RPMI8226 (cell line): ENCODE measurements at regions not wholly inside any gene's neighbourhood (a gene's known extent, or its start where the extent isn't known, plus 50 kb on each side); places are given as distances from the start of the nearest gene placed in this dataset.
"Not testable (repeated sequence)": the region's sequence is repeated elsewhere in the genome, so short reads cannot be mapped to it uniquely, and the experiment has no call there.

Experiments used
- DNase-seq: peaks from one replicate; pipeline ENCODE4 v3.0.0-alpha.2; 2015

DNA sequence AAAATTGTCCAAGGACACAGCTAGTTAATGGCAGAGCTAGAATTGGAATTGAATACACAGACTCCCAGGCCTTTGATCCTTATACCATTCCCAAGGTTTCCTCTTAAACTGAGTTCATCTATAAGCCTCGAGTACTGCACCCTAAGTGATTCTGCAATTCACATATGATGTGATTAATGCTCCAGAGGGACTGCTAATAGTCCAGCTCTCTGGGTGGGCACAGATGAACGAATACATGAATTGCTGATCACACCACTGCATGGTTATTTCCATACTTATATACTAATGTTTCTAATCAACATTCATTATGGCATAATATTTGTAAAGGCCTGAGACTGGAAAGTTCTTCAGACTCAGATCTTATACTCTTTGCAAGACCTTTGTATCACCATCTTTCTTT, 101.8 kb downstream of the NUFIP1 start:
- DNase-seq, result no peak

DNA sequence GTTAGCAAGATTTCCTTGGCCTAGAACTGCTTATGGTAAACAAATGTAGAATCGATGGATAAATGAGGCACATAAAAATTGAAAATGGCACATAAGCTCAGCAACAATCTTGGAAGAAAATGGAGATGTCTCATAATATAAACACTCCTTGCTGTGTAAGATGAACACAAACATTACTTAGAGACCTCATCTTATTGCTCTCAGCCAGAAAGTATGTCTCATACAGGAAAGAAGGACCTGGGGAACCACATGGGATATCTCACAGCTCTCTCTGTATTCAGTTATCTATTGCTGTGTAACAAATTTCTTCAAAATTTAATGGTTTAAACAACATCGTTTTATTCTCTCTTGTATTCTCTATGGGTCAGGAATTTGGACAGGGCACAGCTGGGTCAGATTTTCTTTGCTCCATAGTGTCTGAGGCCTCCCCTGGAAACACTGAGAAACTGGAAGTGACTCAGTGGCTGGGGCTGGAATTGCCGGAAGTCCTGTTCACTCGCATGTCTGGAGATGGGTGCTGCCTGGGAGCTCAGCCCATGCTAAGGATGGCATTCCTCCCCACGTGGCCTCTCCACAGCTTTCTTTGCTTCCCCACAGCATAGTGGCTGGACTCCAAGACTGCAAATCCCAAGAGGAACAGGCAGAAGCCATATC, 105.1 kb downstream of the NUFIP1 start:
- DNase-seq, result no peak

DNA sequence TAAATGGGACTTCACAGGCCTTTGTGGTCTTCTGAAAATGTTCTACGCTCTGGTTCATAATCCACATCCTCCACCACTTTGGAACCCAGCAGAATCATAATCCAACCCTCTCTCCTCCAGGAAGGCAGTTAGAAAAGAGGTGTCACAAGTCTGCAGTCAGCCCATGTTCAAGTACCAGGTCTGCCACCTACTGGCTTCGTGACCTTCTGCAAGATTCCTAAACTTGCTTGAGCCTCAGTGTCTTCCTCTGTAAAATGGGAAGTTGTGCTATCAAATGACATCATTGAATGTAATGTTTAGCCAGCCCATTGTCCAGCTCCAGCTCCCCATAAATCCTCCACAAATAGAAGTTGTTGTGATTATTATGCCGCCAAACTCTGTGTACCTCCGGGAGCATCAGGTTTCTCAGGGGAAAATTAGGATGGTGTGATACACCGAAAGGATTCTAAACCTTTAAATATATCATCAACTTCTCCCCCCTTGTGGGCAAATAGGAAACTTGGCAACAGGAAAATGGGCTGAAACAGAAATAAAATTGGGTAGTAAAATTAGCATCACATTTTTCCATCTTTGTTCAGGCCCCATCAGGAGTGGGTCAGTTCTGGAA, 109.7 kb downstream of the NUFIP1 start:
- DNase-seq, result peak; percentile 39

DNA sequence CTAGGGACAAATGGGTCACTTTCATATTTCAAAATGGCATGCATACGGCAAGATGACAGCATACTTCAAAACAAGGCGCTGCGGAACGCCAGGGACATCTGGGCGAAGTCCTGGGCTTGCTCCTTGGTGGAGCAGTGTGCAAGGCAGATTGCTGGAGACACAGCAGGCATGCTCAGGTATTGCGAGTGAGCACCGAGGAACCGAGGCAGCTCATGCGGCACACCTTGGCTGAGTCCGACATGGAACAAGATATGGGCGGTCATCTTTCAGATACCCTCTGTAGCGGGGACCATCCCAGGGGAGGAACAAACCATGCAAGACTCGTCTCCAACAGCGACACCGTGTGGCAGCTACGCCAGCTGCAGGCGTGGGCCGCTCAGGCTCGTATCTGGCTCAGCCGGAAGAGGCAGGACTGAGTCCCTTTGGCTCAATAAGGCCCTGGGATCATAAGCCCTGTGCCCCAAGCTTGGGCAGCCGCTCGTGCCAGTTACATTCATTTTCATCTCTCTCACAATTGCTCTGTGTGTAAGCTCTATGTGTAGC, 112.4 kb downstream of the NUFIP1 start:
- peak; percentile 16 for DNase-seq

DNA sequence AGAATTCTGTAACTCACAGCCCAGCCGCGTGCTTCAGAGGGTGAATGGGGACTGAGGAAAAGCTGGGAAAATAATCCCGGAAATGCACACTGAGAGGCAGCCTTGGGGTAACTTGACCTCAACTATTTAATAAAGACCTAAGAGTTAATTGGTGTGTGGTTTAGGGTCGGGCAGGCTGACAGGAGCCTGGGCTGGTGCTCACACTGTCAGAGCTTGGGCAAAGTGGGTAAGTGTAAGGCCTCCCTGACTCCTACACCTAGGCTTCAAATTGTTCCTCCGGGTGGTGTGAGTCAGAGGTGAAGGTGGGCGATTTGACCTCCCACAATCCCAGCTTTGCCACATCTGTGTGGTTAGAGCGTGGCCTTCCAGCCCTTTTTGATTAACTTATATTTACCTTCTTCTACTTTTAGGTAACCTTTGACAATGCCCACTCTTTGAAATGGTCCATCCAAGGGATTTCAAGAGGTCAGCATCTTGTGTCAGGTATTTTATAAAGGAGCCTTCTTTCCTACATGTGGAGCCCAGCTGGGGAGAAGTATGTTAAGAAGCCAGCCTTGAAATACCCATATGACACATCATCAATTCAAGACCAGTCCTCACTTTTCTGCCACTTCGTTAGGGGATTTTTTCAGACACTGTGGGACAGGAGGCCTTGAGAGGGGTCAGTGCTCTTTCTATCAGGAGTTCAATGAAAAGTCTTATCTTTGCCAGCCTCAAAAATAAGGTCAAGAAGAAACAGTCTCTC, 114.2 kb downstream of the NUFIP1 start:
- DNase-seq, result no peak

DNA sequence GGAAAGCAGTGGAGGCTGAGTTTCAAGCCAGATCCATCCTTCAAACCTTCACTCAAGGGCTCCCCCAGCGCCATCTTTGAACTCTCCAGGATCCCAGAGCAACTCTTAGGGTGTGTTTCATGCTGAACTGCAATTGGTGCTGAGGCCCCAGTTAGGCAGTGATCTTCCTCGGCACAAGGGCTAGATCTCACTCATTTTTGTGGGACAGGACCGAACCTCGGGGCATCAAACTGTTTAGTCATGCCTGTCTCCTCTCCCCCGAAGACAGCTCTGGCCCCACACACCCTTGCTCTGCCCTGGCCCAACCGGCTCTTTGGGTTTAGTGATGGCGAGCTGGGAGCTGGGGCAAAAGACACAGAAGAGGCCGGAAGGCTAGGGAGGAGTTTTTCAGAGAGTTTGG, 115.1 kb downstream of the NUFIP1 start:
- DNase-seq, result no peak

DNA sequence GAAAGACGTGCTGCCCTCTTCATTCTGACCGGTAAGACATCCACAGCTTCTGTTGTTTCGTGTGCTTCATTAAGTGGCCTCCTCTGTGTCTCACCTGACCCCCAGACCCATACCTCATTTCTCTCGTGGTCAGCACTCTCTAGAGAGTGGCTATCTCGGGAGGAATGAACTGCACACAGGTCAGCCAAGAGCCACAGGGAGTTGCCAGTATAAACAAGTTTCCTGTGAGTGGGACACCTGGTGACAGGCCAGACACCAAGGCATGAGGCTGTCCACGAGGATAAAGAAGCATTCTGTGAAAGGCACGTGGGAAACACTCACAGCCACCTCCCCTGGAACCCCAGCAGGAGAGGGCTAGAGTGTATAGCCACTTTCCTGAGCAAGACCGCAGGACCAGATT, 115.8 kb downstream of the NUFIP1 start:
- no peak for DNase-seq

DNA sequence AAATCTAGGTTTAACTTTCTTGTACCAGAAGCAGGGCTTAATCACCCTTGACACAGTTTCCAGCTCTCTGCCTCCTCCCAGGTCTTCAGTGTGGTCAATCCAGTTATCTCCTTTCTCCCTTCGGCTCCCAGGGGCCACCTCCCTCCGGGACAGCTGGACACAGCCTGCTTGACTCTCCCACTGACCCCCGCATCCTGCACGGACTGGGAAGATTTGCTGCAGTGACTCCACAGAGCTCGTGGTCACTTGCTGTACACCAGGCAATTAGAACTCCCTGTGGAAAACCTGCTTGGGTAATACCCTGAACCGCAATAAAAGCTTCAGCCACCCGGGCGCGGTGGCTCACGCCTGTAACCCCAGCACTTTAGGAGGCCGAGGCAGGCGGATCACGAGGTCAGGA, 116.5 kb downstream of the NUFIP1 start:
- no peak for DNase-seq

DNA sequence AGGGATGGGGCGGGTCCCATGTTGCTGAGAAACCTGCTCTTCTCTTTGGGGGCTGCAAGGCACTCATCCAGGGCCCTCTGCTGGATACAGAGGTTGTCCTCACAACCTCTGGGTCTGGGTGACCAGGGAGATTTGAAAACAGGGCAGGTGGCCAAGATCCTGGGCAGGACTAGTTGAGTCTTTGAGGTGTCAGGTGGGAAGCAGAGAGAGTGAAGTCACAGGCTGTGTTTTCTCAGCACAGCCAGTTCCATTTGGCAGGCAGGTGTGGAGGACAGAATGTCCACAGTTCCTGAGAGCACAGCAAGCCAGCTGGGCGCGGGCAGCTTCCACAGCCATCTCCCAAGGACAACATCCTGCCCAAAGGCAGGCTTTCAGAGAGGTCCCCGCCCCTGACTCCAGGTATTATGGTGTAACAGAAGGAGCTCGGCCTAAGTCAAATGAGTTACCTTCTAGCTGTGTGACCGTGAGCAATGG, 118.8 kb downstream of the NUFIP1 start:
- DNase-seq, result no peak

DNA sequence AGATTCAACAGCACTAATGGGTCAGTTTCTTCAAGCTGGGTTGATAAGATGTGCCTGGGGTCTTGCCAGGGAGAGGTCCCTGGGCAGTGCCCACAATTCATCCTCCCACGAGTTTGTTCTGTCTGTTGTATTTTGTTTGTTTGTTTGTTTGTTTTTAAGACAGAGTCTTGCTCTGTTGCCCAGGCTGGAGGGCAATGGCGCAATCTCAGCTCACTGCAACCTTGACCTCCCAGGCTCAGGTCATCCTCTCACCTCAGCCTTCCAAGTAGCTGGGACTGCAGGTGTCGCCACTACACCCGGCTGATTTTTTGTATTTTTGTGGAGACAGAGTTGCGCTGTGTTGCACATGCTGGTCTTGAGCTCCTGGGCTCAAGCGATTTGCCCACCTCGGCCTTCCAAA, 120.1 kb downstream of the NUFIP1 start:
- no peak for DNase-seq

DNA sequence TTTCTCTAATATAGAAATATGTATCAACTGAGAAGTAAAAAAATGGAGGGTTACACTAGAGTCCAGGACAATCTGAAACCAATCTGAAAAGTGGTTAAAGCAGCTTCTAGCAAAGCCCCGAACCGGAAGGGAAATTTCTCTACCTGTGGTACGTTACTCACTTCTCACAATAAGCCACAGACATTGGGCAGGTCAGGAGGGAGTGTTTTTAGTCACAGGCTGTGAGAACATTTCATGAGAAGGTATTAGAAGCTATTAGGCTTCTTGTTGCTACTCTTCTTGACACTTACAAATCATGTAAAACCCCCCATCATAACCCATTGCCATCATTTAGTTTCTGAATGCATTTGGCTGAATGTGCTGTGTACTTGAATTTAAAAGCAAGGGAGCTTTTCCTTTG, 120.9 kb downstream of the NUFIP1 start:
- DNase-seq, result no peak

DNA sequence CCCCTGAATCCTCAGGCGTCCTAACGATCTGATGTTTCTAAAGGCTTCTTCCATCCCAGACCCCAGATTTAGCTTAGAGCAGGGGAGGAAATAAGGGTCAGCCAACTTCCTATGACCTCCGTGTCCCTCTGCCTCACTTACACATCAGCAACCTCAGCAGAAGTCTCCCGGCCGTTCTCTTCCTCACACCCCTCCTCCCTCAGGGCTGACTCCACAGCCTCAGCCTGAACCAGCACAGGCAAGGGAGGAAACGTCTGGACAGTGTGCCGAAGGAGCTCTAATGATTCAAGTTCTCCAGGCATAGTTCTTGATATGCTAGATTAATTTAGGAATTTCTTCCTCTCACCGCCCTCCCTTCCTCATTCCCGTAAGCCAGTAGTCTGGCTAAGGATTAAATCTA, 121.4 kb downstream of the NUFIP1 start:
- DNase-seq, result no peak

DNA sequence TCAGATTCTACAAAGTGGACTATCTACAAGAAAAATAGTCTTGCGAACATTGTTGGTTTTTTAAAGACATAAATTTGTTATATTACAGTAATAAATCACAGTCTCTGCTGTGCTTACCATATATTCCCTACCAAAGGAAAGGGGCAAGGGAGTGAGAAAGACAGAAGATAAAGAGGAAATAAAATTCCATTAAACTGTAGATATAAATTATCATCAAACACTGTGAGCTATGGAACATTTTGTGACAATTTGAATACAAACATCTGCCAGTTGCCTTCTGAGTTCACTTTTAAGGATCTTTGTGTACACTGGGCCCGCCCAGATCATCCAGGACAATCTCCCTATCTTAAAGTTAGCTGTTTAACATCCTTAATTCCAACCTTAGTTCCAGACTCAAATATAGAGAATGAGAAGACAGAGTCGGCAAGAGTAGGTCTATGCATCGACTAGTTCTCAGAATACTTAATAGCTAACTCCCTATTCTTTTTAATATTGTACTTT, 122.8 kb downstream of the NUFIP1 start:
- DNase-seq, result no peak

DNA sequence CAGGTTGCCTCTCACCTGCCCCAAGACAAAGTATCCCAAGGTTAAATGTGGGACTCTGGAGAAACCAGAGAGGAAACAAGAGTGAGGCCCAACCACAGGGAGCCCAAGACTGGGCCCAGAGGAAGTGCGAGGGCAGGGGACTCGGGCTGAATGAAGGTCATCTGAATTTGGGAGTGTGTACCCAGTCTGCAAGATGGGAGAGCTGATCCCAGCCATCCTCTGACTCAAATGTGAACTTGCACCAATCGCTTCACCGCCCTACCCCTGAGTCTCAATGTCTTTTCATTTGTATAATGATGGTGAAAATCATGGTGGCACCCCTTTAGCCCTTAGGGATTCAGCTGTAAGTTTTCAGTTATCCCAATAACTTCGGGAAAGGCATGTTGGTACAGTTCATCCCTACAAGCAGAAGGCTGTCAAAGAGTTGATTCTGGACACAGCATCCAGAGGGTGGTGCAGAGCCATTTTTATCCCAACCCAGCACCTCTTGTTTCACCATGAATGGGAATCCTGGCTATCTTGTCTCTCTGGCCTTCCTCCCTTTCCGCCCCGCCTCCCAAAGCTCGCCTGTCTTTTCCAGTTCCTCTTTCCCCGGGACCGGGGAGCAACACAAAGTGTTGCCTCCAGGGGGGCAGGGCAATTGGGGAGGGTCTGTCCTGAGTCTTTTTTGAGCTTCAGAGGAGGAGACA, 123.4 kb downstream of the NUFIP1 start:
- DNase-seq, result no peak

DNA sequence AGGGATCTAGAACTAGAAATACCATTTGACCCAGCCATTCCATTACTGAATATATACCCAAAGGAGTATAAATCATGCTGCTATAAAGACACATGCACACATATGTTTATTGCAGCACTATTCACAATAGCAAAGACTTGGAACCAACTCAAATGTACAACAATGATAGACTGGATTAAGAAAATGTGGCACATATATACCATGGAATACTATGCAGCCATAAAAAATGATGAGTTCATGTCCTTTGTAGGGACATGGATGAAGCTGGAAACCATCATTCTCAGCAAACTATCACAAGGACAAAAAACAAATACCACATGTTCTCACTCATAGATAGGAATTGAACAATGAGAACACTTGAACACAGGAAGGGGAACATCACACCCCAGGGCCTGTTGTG, 125.6 kb downstream of the NUFIP1 start:
- DNase-seq, result not testable (repeated sequence)

DNA sequence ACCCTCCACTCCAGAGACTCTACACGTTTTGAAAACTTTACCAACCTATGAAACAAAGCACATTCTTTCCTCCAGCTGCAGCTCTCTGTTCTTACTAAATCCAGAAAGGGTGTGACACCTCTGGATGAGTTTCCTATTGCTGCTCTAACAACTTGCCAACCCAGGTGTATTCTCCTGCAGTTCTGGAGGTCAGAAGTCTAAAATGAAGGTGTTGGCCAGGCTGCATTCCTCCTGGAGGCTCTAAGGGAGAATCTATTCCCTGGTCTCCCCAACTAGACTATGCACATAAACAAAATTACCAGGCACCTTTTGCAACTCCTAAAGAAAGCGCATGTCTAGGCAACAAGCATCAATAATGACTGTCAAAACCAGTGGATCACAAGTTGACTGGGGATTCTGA, 128.8 kb downstream of the NUFIP1 start:
- no peak for DNase-seq

DNA sequence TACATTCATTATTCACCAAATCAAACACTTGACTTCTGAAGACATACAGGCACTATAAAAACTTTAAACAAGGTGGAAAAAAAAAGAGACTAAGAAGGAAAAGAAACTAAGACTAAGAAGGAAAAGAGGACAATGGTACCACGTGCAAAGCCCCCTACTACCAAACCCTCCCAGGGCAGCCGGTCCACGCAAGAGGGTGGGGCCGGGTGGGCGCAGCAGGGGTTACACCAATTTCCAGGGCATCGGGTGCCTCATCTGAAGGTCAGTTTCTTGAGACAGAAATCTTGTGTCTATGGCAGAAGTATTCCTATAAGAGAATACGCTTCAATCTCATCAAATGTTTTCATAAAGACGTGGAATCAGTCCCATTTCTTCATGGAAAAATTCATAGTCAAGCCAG, 131.5 kb downstream of the NUFIP1 start:
- no peak for DNase-seq

DNA sequence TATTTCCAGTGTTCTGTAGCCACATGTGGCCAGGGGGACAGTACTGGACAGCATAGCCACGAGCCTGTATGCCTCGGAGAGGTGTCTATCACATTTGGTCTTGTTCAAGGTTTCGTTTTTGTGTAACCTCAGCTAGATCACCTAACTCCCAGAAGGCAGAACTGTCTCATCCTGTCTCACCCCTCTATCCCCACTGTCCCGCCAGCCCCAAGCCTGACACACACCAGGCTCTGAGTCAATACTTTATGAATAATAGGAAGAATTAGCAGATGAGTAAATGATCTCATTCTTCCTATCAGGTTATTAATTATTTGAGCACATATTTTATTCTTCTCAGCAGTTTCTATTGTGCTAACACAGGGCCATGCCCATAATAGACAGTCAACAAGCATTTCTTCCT, 132.2 kb downstream of the NUFIP1 start:
- DNase-seq, result no peak

DNA sequence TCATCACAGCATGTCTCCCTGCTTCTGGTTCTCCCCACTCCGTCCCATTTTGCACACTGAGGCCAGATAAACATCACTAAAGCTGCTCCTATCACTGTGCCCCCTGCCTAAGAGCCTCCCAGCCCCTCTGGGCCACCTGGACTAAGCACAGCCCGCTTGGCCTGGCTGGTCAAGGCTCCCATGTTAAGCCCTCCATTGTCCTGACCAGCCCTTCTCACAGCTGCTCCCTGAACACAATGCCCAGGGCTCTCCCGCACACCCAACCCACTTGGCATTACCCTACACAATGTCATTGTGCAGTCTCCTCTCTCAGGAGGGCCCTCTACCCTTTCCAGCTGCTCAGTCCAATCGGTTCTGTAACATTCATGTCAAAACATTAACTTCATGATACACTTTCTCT, 133.4 kb downstream of the NUFIP1 start:
- no peak for DNase-seq

DNA sequence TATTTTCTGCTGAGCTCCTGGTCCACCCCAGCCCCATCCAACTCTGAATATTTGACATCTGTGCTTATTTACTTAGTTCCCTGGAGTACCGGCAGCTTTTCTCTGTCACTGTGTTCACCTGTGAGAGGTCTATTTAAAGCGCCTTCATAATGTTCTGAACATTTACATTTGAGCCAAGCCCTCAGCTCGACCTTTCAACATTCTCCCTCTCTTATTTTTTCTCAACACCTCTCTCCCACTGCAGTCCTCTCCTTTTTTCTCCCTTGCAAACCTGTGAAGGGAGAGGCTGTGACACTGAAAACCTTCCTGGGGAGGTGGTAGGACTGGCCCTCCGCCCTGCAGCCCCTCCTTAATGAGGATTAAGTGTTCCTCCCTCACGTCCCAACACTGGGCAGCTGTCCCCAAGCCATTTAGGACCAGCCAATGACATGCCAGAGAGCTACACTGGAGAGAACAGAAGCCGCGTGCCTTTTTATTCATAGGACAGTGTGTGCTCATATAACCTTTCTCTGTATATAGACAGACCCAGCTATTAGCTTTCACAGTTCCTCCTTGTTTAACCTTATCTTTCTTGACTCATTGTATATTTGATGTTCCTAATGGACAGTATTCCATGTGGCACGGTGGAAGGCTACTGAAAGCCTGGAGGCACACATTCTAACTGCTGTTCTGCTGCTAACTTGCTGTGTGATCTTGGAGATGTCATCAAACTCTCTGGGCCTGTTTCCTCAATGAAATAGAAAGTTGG, 134.8 kb downstream of the NUFIP1 start:
- DNase-seq, result no peak

DNA sequence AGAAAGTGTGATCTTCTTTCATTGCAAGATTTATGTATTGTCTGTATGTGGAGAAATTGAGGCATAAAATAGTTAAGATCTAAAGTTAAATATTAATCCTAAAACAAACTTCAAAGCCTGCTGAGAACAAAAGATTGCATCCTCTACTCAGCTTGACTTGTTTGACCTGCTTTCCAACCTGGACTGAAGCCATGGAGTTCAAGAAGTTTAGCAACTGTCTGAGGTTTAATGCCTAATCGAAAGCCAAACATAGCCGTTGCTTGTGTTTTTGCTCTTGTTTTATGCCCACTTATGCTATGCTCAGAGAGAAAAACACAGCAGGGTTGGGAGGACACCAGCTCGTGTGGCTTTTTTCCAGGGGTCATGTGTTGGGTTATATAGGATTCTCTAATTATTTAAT, 135.6 kb downstream of the NUFIP1 start:
- no peak for DNase-seq

DNA sequence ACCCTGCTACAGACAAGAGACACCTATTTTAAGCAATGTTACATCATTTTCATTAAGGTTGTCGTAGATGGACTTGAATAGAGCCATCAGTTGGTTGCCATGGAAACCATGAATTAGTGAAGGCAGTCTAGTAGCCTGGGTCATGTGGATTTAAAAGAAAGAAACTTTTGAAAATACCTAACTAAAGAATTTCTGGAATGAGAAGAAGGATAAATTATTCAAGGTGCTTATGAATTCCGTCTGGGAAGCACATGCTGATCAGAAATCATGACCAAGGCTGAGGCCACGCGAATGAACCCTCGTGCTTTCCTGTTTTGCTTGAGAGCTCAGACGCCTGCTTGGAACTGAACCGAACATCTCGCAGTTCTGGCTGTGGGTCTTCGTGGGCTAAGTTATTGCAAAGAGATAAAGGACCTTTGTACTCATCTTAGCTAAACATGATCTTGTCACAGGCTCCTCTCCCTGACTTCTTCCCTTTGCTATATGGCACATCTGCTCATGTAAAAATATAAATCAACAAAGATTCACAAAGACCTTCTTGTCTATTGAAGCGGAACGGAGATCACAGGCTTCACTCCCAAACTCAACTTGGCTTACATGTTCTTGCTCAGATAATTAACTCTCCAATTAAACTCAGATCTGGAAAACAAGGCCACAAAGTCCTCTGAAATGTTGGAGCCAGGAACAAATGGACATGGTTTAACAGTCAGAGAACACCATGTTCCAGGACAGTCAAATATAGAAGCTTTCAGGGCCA, 140.2 kb downstream of the NUFIP1 start:
- no peak for DNase-seq
